K562 (cell line): ENCODE measurements at regions not wholly inside any gene's neighbourhood (a gene's known extent, or its start where the extent isn't known, plus 50 kb on each side); places are given as distances from the start of the nearest gene placed in this dataset.

Experiments
- ATAC-seq: fragments of 200-7000 bp; cut with Tn5 transposase; 3 replicates; pipeline ENCODE4 v1.9.1; 2020; ENCODE audit warnings: moderate library complexity
- BruUV-seq: library from RNA; stranded (reverse); fragments of 400-500 nt; replicated peaks from 2 replicates; lab custom pipeline; 2021; lab: Mats Ljungman, UMichigan
- CTCF ChIA-PET: fragments of 300-600 bp; formaldehyde crosslinking; extraction: SDS; loops from one replicate; lab custom pipeline; 2021; ENCODE audit warnings: low intra/inter-chr PET ratio; lab: Yijun Ruan, JAX
- POLR2A ChIA-PET: fragments of 300-600, 350-650 bp; sonication (Branson Sonifier 250); formaldehyde crosslinking; extraction: SDS; loops from one replicate; lab custom pipeline; 2021; ENCODE audit warnings: antibody characterized with exemption, inconsistent platforms; lab: Yijun Ruan, JAX
- DNase-seq, 4 experiments: peaks; one replicate each; pipeline versions ENCODE4 v3.0.0 to v3.0.0-alpha.2; 2011 to 2018; ENCODE audit warnings: low spot score in 3 of 4, mixed read lengths in 3 of 4; ENCODE audit errors: extremely low read depth in 1 of 4
- FAIRE-seq: peaks from 2 replicates; lab custom pipeline; 2011; peaks lifted over from hg19 to GRCh38; lab: Jason Lieb, UNC
- H2AFZ ChIP-seq: 2 replicates; pipeline ENCODE4 v1.6.0; 2011; ENCODE audit warnings: low read depth, low read length, control low read depth, inconsistent platforms
- H3K27ac ChIP-seq: fragments of 200-600 bp; 3 replicates; pipeline ENCODE4 v1.8.0; 2011; ENCODE audit warnings: low read depth, mild to moderate bottlenecking, control low read depth, inconsistent platforms, low read length, moderate library complexity, mixed read lengths; ENCODE audit errors: extremely low read depth
- H3K27me3 ChIP-seq, 2 experiments: fragments of 300-600 bp in 1 of 2; 2 replicates in 1 of 2; 3 replicates in 1 of 2; pipeline versions ENCODE4 v1.6.0 to v1.8.0; 2011; ENCODE audit warnings: inconsistent platforms in 2 of 2, low read length in 2 of 2, mild to moderate bottlenecking in 1 of 2, mixed read lengths in 1 of 2, moderate library complexity in 1 of 2; ENCODE audit not compliant: control insufficient read depth in 2 of 2, insufficient read depth in 2 of 2
- H3K36me3 ChIP-seq: fragments of 300-600 bp; 3 replicates; pipeline ENCODE4 v1.8.0; 2011; ENCODE audit warnings: mild to moderate bottlenecking, low read length, inconsistent platforms; ENCODE audit not compliant: control insufficient read depth, insufficient read depth
- H3K4me1 ChIP-seq, 2 experiments: fragments of 200-600 bp in 1 of 2; replicated peaks in 1 of 2; 2 replicates in 1 of 2; 3 replicates in 1 of 2; pipeline versions ENCODE4 v1.5.1 to v1.8.0; 2011; ENCODE audit warnings: inconsistent platforms in 2 of 2, low read length in 2 of 2, mild to moderate bottlenecking in 1 of 2, mixed read lengths in 1 of 2, moderate library complexity in 1 of 2; ENCODE audit not compliant: control insufficient read depth in 2 of 2, insufficient read depth in 2 of 2
- H3K4me2 ChIP-seq: 2 replicates; pipeline ENCODE4 v1.6.1; 2011; ENCODE audit warnings: low read length, control low read depth, inconsistent platforms, mixed read lengths; ENCODE audit not compliant: insufficient read depth
- H3K4me3 ChIP-seq: fragments of 200-600 bp; sonication (generic), shearing (Covaris generic); 2 replicates; pipeline ENCODE4 v1.5.1; 2016; ENCODE audit warnings: control low read depth, inconsistent platforms
- H3K79me2 ChIP-seq: fragments of 200-600 bp; 3 replicates; pipeline ENCODE4 v1.8.0; 2011; ENCODE audit warnings: low read length, inconsistent platforms; ENCODE audit not compliant: control insufficient read depth, insufficient read depth
- H3K9ac ChIP-seq, 2 experiments: 2 replicates each; pipeline versions ENCODE4 v1.6.0 to v1.6.1; 2011; ENCODE audit warnings: low read depth in 2 of 2, low read length in 2 of 2, control low read depth in 1 of 2, inconsistent platforms in 1 of 2, mild to moderate bottlenecking in 1 of 2, mixed read lengths in 1 of 2; ENCODE audit not compliant: insufficient read depth in 1 of 2
- H3K9me1 ChIP-seq: one replicate; pipeline ENCODE4 v1.6.0; 2011; ENCODE audit warnings: inconsistent platforms, mild to moderate bottlenecking, low read length, moderate library complexity; ENCODE audit not compliant: control insufficient read depth, insufficient read depth
- H3K9me3 ChIP-seq: replicated peaks from 2 replicates; pipeline ENCODE4 v1.5.1; 2011; ENCODE audit warnings: low read depth, low read length, inconsistent platforms; ENCODE audit not compliant: control insufficient read depth, insufficient read depth
- H4K20me1 ChIP-seq: replicated peaks from 2 replicates; pipeline ENCODE4 v1.6.1; 2011; ENCODE audit warnings: low read length, inconsistent platforms, mixed read lengths; ENCODE audit not compliant: control insufficient read depth, insufficient read depth
- NR2C1 ChIP-seq, 2 experiments: fragments of 450-650 bp; IDR thresholded peaks; 2 replicates each; pipeline ENCODE4 v1.6.1; 2017; ENCODE audit warnings: mild to moderate bottlenecking in 2 of 2, antibody characterized with exemption in 1 of 2, inconsistent platforms in 1 of 2, missing compliant biosample characterization in 1 of 2, missing genetic modification characterization in 1 of 2
- ZBTB8A ChIP-seq: fragments of 450-650 bp; IDR thresholded peaks from 2 replicates; pipeline ENCODE4 v1.6.1; 2018; ENCODE audit warnings: mild to moderate bottlenecking, moderate library complexity; ENCODE audit not compliant: partially characterized antibody
- ZNF143 ChIP-seq: sonication (generic); formaldehyde crosslinking; IDR thresholded peaks from 2 replicates; pipeline ENCODE4 v1.9.0; 2022; ENCODE audit warnings: mild to moderate bottlenecking, missing genetic modification reagents
- ZNF212 ChIP-seq: fragments of 450-650 bp; formaldehyde crosslinking; IDR thresholded peaks from 2 replicates; pipeline ENCODE4 v1.4.0; 2020; ENCODE audit warnings: mild to moderate bottlenecking
- ZNF384 ChIP-seq: IDR thresholded peaks from 2 replicates; pipeline ENCODE4 v1.6.1; 2012; ENCODE audit warnings: low read depth, low read length, improper control_type of control experiment
- ZNF717 ChIP-seq: fragments of 250-450 bp; sonication (Bioruptor Pico); IDR thresholded peaks from 2 replicates; pipeline ENCODE4 v1.5.0; 2021
- WGBS: fragments of 100-300 bp; shearing (Covaris generic); methylation state at CpG from one replicate; pipeline ENCODE4 v1.1.6; 2016; ENCODE audit warnings: low coverage, mixed read lengths; ENCODE audit not compliant: insufficient coverage; ENCODE audit errors: missing lambda C conversion rate; 5-methylcytosine and 5-hydroxymethylcytosine counted together
- in situ Hi-C: fragments of 300-500 bp; cut with MboI; formaldehyde crosslinking; loops from 4 replicates; pipeline ENCODE4 v1.15.0; 2018; ENCODE audit warnings: inconsistent platforms, mixed read lengths
- intact Hi-C: fragments of 100-400 bp; cut with micrococcal nuclease; formaldehyde crosslinking; loops from 2 replicates; pipeline ENCODE4 v1.14.2; 2022
- TF ChIP-seq, protein P1 (sequence below): fragments of 250-450 bp; sonication (Bioruptor Pico); IDR thresholded peaks from 2 replicates; pipeline ENCODE4 v1.5.0; 2021
- TF ChIP-seq, protein P2 (sequence below): sonication (generic); formaldehyde crosslinking; IDR thresholded peaks from 2 replicates; pipeline ENCODE4 v1.8.0; 2022; ENCODE audit warnings: mild to moderate bottlenecking, low read depth, missing genetic modification reagents
- TF ChIP-seq, protein P3 (sequence below): fragments of 250-450 bp; sonication (Bioruptor Pico); IDR thresholded peaks from 2 replicates; pipeline ENCODE4 v1.5.0; 2021; ENCODE audit warnings: mild to moderate bottlenecking, moderate library complexity
- TF ChIP-seq, protein P4 (sequence below): fragments of 250-450 bp; sonication (Bioruptor Pico); IDR thresholded peaks from 2 replicates; pipeline ENCODE4 v1.4.0; 2020

DNA sequence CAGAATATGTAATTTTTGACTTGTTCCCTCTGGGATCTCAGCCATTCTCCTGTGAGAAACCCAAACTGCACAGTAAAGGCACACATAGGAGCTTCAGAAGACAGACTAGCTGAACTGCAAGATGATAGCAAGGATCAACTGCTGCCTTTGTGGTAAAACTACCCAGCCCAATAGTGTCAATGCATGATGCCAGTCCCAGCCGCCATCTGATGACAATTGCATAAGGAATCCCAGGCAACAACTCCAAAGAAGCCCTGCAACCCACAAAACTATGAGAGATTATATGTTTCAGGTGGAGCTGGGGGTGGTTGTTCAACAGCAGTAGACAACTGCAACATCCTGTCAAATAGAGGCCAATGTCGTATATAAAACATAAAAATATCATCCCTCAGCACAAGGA is 192.4 kb upstream of the ARPP21 start:
- Histone ChIP-seq H2AFZ (no peak overlapping the region), H3K9me1 (no peaks in the 10 kb centered on the region), H3K4me2 (no peak overlapping the region), H3K4me3 (no peak overlapping the region), H3K4me1 (no peaks in the 10 kb centered on the region), H3K27ac (no peak overlapping the region), H3K27me3 (no peaks in the 10 kb centered on the region), H3K36me3 (no peaks in the 10 kb centered on the region), H3K9me3 (no peaks in the 10 kb centered on the region; the same call in 1 of the 2 replicates), H3K79me2 (no peaks in the 10 kb centered on the region), H4K20me1 (no peaks in the 10 kb centered on the region), H3K9ac (no peak overlapping the region)
- intact Hi-C loops = no loop called here
- POLR2A ChIA-PET = no interaction called here
- BruUV-seq = no TSS peak
- DNase-seq = no peak
- CTCF ChIA-PET = no interaction called here
- no peak for FAIRE-seq
- 3% methylated on average over 2 of the region's 2 CpGs for WGBS
- ATAC-seq = no peak
- in situ Hi-C loops = no loop called here
- TF ChIP-seq, protein P1, sequence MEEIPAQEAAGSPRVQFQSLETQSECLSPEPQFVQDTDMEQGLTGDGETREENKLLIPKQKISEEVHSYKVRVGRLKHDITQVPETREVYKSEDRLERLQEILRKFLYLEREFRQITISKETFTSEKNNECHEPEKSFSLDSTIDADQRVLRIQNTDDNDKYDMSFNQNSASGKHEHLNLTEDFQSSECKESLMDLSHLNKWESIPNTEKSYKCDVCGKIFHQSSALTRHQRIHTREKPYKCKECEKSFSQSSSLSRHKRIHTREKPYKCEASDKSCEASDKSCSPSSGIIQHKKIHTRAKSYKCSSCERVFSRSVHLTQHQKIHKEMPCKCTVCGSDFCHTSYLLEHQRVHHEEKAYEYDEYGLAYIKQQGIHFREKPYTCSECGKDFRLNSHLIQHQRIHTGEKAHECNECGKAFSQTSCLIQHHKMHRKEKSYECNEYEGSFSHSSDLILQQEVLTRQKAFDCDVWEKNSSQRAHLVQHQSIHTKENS (CRISPR knock-in tag) = no peak
- no peak for TF ChIP-seq ZBTB8A
- TF ChIP-seq NR2C1 (IDR thresholded peaks at IDR 0.05) = no peak
- no peak for TF ChIP-seq NR2C1 (tag; IDR thresholded peaks at IDR 0.05)
- no peak for TF ChIP-seq ZNF212 (CRISPR knock-in tag)
- TF ChIP-seq, protein P2, sequence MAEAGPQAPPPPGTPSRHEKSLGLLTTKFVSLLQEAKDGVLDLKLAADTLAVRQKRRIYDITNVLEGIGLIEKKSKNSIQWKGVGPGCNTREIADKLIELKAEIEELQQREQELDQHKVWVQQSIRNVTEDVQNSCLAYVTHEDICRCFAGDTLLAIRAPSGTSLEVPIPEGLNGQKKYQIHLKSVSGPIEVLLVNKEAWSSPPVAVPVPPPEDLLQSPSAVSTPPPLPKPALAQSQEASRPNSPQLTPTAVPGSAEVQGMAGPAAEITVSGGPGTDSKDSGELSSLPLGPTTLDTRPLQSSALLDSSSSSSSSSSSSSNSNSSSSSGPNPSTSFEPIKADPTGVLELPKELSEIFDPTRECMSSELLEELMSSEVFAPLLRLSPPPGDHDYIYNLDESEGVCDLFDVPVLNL = no peak
- TF ChIP-seq ZNF143 (CRISPR knock-in tag) = no peak
- TF ChIP-seq, protein P3, sequence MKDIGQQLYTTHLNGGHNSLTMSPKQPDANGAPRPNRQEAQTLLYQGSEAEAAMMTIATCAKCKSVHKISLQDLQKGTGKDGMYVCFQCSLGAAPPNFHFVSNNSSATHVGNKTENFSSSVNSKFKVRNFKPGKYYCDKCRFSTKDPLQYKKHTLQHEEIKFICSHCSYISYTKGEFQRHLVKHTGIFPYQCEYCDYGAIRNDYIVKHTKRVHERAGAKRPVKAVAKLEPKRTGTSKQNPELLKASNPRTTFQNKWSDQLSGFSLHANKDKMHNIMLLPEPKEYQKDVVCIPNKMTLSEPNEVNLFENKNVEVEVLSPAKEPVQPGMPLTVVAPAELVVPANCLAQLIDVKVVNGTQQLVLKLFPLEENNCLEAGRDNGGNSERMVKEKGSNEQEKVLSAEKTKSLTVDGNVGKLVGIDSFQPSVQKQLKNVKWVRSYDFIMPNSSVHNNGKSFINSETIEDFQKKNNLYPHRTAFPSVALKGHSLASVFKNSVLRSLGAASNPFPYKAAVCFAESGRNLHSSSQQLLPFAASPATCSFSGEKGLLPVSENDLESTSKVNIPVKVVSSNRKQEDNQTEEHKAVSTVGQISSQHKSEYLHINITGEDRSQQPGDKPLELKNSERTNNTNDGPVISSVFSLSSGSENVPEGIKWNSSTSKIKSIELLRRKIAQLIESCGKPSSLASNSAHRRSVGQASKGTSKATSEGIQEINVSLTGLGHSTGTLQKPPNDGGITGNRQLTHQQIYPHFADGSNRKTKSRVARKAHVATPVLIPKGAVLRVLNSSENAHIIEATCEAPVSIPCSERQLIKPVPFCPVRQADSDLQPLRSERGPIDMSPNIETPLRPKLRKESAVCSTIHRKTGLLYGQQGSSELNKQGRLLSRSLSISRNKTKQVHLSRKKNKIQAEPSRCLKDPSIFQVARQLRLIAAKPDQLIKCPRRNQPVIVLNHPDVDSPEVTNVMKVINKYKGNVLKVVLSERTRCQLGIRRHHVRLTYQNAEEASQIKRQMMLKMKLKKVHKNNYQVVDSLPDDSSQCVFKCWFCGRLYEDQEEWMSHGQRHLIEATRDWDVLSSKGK (CRISPR knock-in tag) = no peak
- no peak for TF ChIP-seq ZNF717 (CRISPR knock-in tag)
- TF ChIP-seq ZNF384 = no peak
- TF ChIP-seq, protein P4, sequence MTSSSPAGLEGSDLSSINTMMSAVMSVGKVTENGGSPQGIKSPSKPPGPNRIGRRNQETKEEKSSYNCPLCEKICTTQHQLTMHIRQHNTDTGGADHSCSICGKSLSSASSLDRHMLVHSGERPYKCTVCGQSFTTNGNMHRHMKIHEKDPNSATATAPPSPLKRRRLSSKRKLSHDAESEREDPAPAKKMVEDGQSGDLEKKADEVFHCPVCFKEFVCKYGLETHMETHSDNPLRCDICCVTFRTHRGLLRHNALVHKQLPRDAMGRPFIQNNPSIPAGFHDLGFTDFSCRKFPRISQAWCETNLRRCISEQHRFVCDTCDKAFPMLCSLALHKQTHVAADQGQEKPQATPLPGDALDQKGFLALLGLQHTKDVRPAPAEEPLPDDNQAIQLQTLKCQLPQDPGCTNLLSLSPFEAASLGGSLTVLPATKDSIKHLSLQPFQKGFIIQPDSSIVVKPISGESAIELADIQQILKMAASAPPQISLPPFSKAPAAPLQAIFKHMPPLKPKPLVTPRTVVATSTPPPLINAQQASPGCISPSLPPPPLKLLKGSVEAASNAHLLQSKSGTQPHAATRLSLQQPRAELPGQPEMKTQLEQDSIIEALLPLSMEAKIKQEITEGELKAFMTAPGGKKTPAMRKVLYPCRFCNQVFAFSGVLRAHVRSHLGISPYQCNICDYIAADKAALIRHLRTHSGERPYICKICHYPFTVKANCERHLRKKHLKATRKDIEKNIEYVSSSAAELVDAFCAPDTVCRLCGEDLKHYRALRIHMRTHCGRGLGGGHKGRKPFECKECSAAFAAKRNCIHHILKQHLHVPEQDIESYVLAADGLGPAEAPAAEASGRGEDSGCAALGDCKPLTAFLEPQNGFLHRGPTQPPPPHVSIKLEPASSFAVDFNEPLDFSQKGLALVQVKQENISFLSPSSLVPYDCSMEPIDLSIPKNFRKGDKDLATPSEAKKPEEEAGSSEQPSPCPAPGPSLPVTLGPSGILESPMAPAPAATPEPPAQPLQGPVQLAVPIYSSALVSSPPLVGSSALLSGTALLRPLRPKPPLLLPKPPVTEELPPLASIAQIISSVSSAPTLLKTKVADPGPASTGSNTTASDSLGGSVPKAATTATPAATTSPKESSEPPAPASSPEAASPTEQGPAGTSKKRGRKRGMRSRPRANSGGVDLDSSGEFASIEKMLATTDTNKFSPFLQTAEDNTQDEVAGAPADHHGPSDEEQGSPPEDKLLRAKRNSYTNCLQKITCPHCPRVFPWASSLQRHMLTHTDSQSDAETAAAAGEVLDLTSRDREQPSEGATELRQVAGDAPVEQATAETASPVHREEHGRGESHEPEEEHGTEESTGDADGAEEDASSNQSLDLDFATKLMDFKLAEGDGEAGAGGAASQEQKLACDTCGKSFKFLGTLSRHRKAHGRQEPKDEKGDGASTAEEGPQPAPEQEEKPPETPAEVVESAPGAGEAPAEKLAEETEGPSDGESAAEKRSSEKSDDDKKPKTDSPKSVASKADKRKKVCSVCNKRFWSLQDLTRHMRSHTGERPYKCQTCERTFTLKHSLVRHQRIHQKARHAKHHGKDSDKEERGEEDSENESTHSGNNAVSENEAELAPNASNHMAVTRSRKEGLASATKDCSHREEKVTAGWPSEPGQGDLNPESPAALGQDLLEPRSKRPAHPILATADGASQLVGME (CRISPR knock-in tag) = no peak
